Breast epithelium (tissue), 3 donors: ENCODE measurements at regions not wholly inside any gene's neighbourhood (a gene's known extent, or its start where the extent isn't known, plus 50 kb on each side); places are given as distances from the start of the nearest gene placed in this dataset.

ENCODE experiments used
- POLR2A ChIP-seq: fragments of 450-650 bp; IDR thresholded peaks from one replicate; pipeline ENCODE4 v1.6.1; 2016; ENCODE audit warnings: antibody characterized with exemption, mild to moderate bottlenecking, moderate library complexity
- POLR2AphosphoS5 ChIP-seq, 3 donors: sonication (generic); formaldehyde crosslinking; IDR thresholded peaks; one replicate each; pipeline ENCODE4 v1.6.1; 2017; ENCODE audit warnings: antibody characterized with exemption in 3 of 3
- TF ChIP-seq, protein P1 (sequence below), 3 donors: fragments of 450-650 bp; IDR thresholded peaks; one replicate each; pipeline ENCODE4 v1.5.1; 2016 to 2017; ENCODE audit warnings: antibody characterized with exemption in 3 of 3, mild to moderate bottlenecking in 3 of 3, moderate library complexity in 3 of 3

DNA sequence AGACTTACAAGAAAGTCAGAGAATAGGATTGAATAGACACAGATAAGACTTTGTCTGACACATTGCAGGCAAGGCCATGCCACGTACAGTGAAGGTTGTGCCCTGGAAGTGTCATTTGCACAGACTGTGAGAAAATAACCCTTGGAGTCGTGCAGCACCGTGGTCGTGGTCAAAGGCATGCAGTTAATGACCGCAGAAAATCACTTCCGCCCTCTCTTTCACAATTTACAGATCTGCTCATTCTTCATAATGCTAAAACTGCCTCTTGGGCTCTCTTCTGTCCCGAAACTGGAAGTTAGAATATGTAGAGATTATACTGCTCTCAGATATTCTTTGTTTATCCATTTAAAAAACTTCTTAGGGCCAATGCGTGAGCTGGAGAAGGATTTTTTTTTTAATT lies 73.2 kb upstream of the CTXND1 start:
- TF ChIP-seq, protein P1, sequence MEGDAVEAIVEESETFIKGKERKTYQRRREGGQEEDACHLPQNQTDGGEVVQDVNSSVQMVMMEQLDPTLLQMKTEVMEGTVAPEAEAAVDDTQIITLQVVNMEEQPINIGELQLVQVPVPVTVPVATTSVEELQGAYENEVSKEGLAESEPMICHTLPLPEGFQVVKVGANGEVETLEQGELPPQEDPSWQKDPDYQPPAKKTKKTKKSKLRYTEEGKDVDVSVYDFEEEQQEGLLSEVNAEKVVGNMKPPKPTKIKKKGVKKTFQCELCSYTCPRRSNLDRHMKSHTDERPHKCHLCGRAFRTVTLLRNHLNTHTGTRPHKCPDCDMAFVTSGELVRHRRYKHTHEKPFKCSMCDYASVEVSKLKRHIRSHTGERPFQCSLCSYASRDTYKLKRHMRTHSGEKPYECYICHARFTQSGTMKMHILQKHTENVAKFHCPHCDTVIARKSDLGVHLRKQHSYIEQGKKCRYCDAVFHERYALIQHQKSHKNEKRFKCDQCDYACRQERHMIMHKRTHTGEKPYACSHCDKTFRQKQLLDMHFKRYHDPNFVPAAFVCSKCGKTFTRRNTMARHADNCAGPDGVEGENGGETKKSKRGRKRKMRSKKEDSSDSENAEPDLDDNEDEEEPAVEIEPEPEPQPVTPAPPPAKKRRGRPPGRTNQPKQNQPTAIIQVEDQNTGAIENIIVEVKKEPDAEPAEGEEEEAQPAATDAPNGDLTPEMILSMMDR (IDR thresholded peaks at IDR 0.05): no peak
- no peak for TF ChIP-seq POLR2A
- no peak for TF ChIP-seq POLR2AphosphoS5 (IDR thresholded peaks at IDR 0.05)
